CD4-positive, alpha-beta memory T cell (primary cell): ENCODE measurements at regions not wholly inside any gene's neighbourhood (a gene's known extent, or its start where the extent isn't known, plus 50 kb on each side); places are given as distances from the start of the nearest gene placed in this dataset.

Experiments
- CTCF ChIA-PET: fragments of 350-600 bp; sonication (Branson Sonifier 250); formaldehyde crosslinking; loops from one replicate; lab custom pipeline; 2021; ENCODE audit warnings: inconsistent platforms; ENCODE audit not compliant: partially characterized antibody; lab: Charles Lee
- POLR2A ChIA-PET: fragments of 350-600 bp; sonication (Branson Sonifier 250); formaldehyde crosslinking; loops from one replicate; lab custom pipeline; 2021; ENCODE audit not compliant: partially characterized antibody; lab: Charles Lee
- DNase-seq, 5 donors: peaks; one replicate each; pipeline versions ENCODE4 v3.0.0 to v3.0.0-alpha.2; 2020 to 2022; ENCODE audit warnings: mixed read lengths in 1 of 5
- H3K27ac ChIP-seq: one replicate; pipeline ENCODE4 v1.7.0; 2013; ENCODE audit warnings: low read depth, low read length
- H3K27me3 ChIP-seq: 2 replicates; pipeline ENCODE4 v1.7.0; 2013; ENCODE audit warnings: mild to moderate bottlenecking, low read length, moderate library complexity; ENCODE audit not compliant: insufficient read depth
- H3K36me3 ChIP-seq: 2 replicates; pipeline ENCODE4 v1.7.0; 2013; ENCODE audit warnings: mild to moderate bottlenecking, low read length, moderate library complexity; ENCODE audit not compliant: insufficient read depth
- H3K4me1 ChIP-seq: 2 replicates; pipeline ENCODE4 v1.7.0; 2013; ENCODE audit warnings: mild to moderate bottlenecking, low read length, moderate library complexity; ENCODE audit not compliant: insufficient read depth
- H3K4me3 ChIP-seq, 2 donors: one replicate each; pipeline ENCODE4 v1.7.0; 2013; ENCODE audit warnings: low read length in 2 of 2, mild to moderate bottlenecking in 1 of 2
- H3K9me3 ChIP-seq, 2 donors: one replicate each; pipeline ENCODE4 v1.7.0; 2013; ENCODE audit warnings: low read length in 2 of 2, control low read depth in 1 of 2; ENCODE audit not compliant: control insufficient read depth in 1 of 2
- H3K27ac Mint-ChIP-seq, 7 donors: one replicate each; pipeline ENCODE4 v1.8.0; 2020 to 2021; ENCODE audit warnings: mixed read lengths in 7 of 7, mild to moderate bottlenecking in 6 of 7, inconsistent platforms in 3 of 7, moderate library complexity in 3 of 7
- H3K27me3 Mint-ChIP-seq, 2 donors: one replicate each; pipeline ENCODE4 v1.8.0; 2020 to 2021; ENCODE audit warnings: mixed read lengths in 2 of 2
- H3K36me3 Mint-ChIP-seq, 2 donors: one replicate each; pipeline ENCODE4 v1.8.0; 2020 to 2021; ENCODE audit warnings: mixed read lengths in 2 of 2, inconsistent platforms in 1 of 2, mild to moderate bottlenecking in 1 of 2
- H3K4me1 Mint-ChIP-seq, 4 donors: one replicate each; pipeline ENCODE4 v1.8.0; 2020 to 2021; ENCODE audit warnings: mixed read lengths in 4 of 4, mild to moderate bottlenecking in 1 of 4
- H3K4me3 Mint-ChIP-seq, 8 donors: one replicate each; pipeline ENCODE4 v1.8.0; 2020 to 2021; ENCODE audit warnings: mixed read lengths in 8 of 8, mild to moderate bottlenecking in 7 of 8, moderate library complexity in 6 of 8, inconsistent platforms in 3 of 8
- H3K9me3 Mint-ChIP-seq, 8 donors: one replicate each; pipeline ENCODE4 v1.8.0; 2020 to 2021; ENCODE audit warnings: mixed read lengths in 8 of 8, mild to moderate bottlenecking in 5 of 8, inconsistent platforms in 3 of 8, moderate library complexity in 1 of 8
- intact Hi-C: fragments of 100-400 bp; cut with micrococcal nuclease; formaldehyde crosslinking; loops from one replicate; pipeline ENCODE4 v1.15.1; 2023

DNA sequence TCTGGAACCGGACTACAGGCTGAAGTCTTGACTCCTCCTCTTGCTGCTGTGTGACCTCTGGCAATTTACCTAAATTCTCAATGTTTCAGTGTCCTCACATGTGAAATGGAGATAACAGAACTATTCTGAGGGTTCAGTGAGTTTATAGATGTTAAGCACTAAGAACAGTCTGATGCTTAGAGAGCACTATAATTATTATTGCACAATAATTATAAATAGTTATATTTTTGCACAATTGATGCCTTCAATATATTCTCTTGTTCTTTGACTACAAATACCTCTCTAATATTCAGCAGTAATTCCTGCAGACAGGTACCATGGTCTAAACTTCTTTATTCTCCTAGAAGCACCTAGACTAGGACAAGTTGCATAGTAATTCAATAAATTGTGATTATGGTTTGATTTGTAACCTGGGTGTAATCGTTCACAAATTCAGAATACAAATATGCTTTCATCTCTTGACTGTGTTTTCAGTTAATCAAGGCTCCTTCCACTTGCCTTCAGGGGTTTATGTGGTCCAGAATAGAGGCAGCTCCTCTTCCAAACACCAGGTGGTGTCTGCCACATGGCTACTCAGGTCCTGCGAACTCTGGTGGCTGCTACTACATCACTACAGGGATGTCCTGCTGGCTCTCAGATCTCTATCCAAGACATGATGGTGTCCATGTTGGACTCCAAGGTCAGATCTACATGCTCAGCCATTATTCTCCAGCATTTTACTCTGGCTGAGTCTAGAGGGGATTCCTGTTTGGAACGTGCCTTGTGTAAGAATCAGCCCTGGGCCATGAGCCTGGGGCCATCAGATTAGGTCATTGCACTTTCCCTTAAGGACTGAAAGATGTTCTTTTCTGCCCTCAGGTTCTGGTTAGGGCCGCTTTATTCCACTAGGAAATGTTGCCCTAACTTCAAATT is 103.4 kb downstream of the QRFPR start:
- Mint-ChIP-seq H3K36me3 (no peaks in the 10 kb centered on the region), H3K9me3 (no peaks in the 10 kb centered on the region), H3K4me1 (peaks cover 5 to 7% (median 6%) of the 10 kb centered on the region in 4 donors), H3K27me3 (peaks cover 1 to 11% of the 10 kb centered on the region in 2 donors), H3K27ac (no peak overlapping the region), H3K4me3 (no peak overlapping the region)
- Histone ChIP-seq H3K36me3 (no peaks in the 10 kb centered on the region), H3K9me3 (no peaks in the 10 kb centered on the region), H3K4me3 (no peak overlapping the region), H3K4me1 (no peaks in the 10 kb centered on the region), H3K27me3 (no peaks in the 10 kb centered on the region), H3K27ac (no peak overlapping the region)
- POLR2A ChIA-PET = no interaction called here
- intact Hi-C loops = no loop called here
- DNase-seq = no peak
- CTCF ChIA-PET = no interaction called here

DNA sequence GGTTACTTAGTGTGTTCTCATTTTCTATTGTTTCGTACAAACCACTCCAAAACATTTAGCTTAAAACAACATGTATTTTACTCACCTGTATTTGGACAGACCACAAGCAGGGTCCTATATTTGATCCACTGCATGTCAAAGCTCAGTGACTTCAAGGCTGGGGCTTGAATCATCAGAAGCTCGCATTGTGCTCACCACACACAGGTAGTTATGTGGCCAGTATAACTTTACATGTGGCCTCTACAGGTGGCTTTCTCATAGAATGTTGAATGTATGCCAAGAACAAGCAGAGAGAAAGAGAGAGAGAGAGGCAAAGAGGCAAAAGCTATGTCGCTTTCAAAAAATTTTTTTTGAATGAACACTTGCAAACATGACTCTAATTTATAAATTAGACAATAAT is 107.6 kb downstream of the QRFPR start:
- ChIA-PET POLR2A (interaction anchor here (1.4 kb wide), 1 partner anchor 21 kb away, joined by 3 read pairs; no protein-coding TSS in a partner anchor), CTCF (interaction anchor here (1.0 to 1.6 kb wide), 4 partner anchors 19 to 95 kb away, joined by 3 to 12 read pairs (median 3); no protein-coding TSS in a partner anchor)
- no peaks in the 10 kb centered on the region for H3K36me3 Mint-ChIP-seq
- H3K4me3 ChIP-seq = no peak overlapping the region
- no peaks in the 10 kb centered on the region for H3K27me3 Mint-ChIP-seq
- no peaks in the 10 kb centered on the region for H3K9me3 Mint-ChIP-seq
- no peak overlapping the region for H3K27ac ChIP-seq
- H3K4me1 Mint-ChIP-seq = peaks cover 6 to 8% (median 7%) of the 10 kb centered on the region in 4 donors
- no peak overlapping the region for H3K4me3 Mint-ChIP-seq
- H3K27ac Mint-ChIP-seq = no peak overlapping the region
- no peak for DNase-seq
- H3K27me3 ChIP-seq = no peaks in the 10 kb centered on the region
- no peaks in the 10 kb centered on the region for H3K9me3 ChIP-seq
- H3K4me1 ChIP-seq = no peaks in the 10 kb centered on the region
- no peaks in the 10 kb centered on the region for H3K36me3 ChIP-seq
- intact Hi-C loops = no loop called here

DNA sequence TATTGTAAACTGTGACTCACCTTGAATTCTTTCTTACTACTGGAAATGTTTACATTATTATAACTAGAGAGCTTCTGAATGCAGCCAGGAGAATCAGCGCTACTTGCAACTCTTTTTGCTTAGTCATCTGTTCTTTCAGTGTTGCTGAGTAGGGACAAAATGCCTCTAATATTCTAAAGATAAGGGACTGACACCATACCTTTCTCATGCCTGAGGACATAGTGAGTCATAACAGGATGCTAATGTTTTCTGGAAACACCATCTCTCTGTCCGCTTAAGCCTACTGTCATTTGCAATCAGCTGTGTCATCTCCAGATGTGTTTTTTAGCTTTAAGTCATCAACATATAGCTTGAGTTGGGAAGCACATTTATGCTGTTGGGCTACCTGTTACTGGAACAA is 108.3 kb downstream of the QRFPR start:
- intact Hi-C loops = no loop called here
- ChIA-PET POLR2A (interaction anchor here (0.9 to 1.4 kb wide), 2 partner anchors 18 to 20 kb away, joined by 3 to 4 read pairs; no protein-coding TSS in a partner anchor), CTCF (interaction anchor here (1.0 to 1.6 kb wide), 4 partner anchors 18 to 94 kb away, joined by 3 to 12 read pairs (median 3); no protein-coding TSS in a partner anchor)

GRCh38 chr4:121270389-121270788 is 106.3 kb upstream of the TNIP3 start:
- Histone ChIP-seq H3K27ac (no peak overlapping the region), H3K4me1 (no peaks in the 10 kb centered on the region), H3K4me3 (no peak overlapping the region), H3K9me3 (no peaks in the 10 kb centered on the region), H3K27me3 (no peaks in the 10 kb centered on the region), H3K36me3 (no peaks in the 10 kb centered on the region)
- Mint-ChIP-seq H3K4me3 (no peak overlapping the region), H3K9me3 (no peaks in the 10 kb centered on the region), H3K27me3 (no peaks in the 10 kb centered on the region), H3K27ac (no peak overlapping the region), H3K36me3 (no peaks in the 10 kb centered on the region), H3K4me1 (peaks cover 6 to 8% (median 7%) of the 10 kb centered on the region in 4 donors)
- CTCF ChIA-PET = no interaction called here
- intact Hi-C loops = no loop called here
- DNase-seq = no peak
- POLR2A ChIA-PET = no interaction called here

More for the DNA sequence above, 108.3 kb downstream of the QRFPR start:
- Mint-ChIP-seq H3K27me3 (no peaks in the 10 kb centered on the region), H3K36me3 (no peaks in the 10 kb centered on the region), H3K4me1 (peaks cover 6 to 8% (median 7%) of the 10 kb centered on the region in 4 donors), H3K4me3 (no peak overlapping the region), H3K9me3 (no peaks in the 10 kb centered on the region), H3K27ac (no peak overlapping the region)
- Histone ChIP-seq H3K4me3 (no peak overlapping the region), H3K4me1 (no peaks in the 10 kb centered on the region), H3K9me3 (no peaks in the 10 kb centered on the region), H3K27ac (no peak overlapping the region), H3K36me3 (no peaks in the 10 kb centered on the region), H3K27me3 (no peaks in the 10 kb centered on the region)
- no peak for DNase-seq

- Mint-ChIP-seq H3K36me3 (no peaks in the 10 kb centered on the region), H3K27me3 (no peaks in the 10 kb centered on the region), H3K9me3 (peaks cover 0 to 1% (median 0%) of the 10 kb centered on the region in 8 donors), H3K4me1 (peaks cover 6 to 8% (median 7%) of the 10 kb centered on the region in 4 donors), H3K4me3 (no peak overlapping the region), H3K27ac (no peak overlapping the region)
- Histone ChIP-seq H3K27me3 (no peaks in the 10 kb centered on the region), H3K36me3 (no peaks in the 10 kb centered on the region), H3K4me3 (no peak overlapping the region), H3K9me3 (no peaks in the 10 kb centered on the region), H3K27ac (no peak overlapping the region), H3K4me1 (no peaks in the 10 kb centered on the region)
- POLR2A ChIA-PET = interaction anchor here (0.7 kb wide), 1 partner anchor 18 kb away, joined by 3 read pairs; no protein-coding TSS in a partner anchor
- no peak for DNase-seq
- intact Hi-C loops = no loop called here
- CTCF ChIA-PET = interaction anchor here (1.0 to 1.1 kb wide), 2 partner anchors 17 to 39 kb away, joined by 3 read pairs; no protein-coding TSS in a partner anchor
Observed at GRCh38 chr4:121269001-121269400, 104.9 kb upstream of the TNIP3 start.

GRCh38 chr4:121266982-121267381 is 102.9 kb upstream of the TNIP3 start:
- no peak overlapping the region for H3K27ac ChIP-seq
- no peak overlapping the region for H3K27ac Mint-ChIP-seq
- no peak overlapping the region for H3K4me3 Mint-ChIP-seq
- no peaks in the 10 kb centered on the region for H3K4me1 ChIP-seq
- intact Hi-C loops = no loop called here
- no peaks in the 10 kb centered on the region for H3K27me3 ChIP-seq
- H3K27me3 Mint-ChIP-seq = no peaks in the 10 kb centered on the region
- H3K36me3 Mint-ChIP-seq = no peaks in the 10 kb centered on the region
- peaks cover 0 to 2% (median 0%) of the 10 kb centered on the region in 4 donors for H3K4me1 Mint-ChIP-seq
- no peak overlapping the region for H3K4me3 ChIP-seq
- H3K36me3 ChIP-seq = no peaks in the 10 kb centered on the region
- H3K9me3 ChIP-seq = no peaks in the 10 kb centered on the region
- DNase-seq = no peak
- ChIA-PET POLR2A (no interaction called here), CTCF (no interaction called here)
- peaks cover 0 to 1% (median 0%) of the 10 kb centered on the region in 8 donors for H3K9me3 Mint-ChIP-seq

DNA sequence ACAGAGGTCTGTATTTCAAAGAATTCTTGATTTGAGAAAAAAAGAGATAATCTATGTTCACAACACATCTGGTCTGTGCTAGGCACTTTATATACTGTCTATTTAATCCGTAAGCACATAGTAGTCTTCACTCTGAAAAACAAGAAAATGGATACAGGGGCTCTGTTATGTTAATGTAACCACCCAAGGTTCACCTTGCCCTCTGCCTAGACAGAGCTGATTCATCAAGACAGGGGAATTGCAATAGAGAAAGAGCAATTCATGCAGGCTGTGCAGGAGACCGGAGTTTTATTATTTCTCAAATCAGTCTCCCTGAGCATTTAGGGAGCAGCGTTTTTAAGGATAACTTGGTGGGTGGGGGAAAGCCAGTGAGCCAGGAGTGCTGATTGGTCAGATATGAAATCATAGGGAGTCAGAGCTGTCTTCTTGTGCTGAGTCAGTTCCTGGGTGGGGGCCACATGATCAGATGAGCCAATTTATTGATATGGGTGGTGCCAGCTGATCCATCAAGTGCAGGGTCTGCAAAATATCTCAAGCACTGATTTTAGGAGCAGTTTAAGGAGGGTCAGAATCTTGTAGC is 92.9 kb upstream of the TNIP3 start:
- Mint-ChIP-seq H3K4me3 (peak overlapping the region in 3 of 8 donors; percentile 69 to 81 (median 71)), H3K27me3 (no peaks in the 10 kb centered on the region), H3K36me3 (no peaks in the 10 kb centered on the region), H3K27ac (peak overlapping the region; percentile 20 to 90 (median 63)), H3K9me3 (no peaks in the 10 kb centered on the region), H3K4me1 (peaks cover 37 to 56% (median 45%) of the 10 kb centered on the region in 4 donors)
- ChIA-PET CTCF (interaction anchor here (1.2 to 13.2 kb wide), 2 partner anchors 9 to 67 kb away, joined by 3 to 203 read pairs; no protein-coding TSS in a partner anchor), POLR2A (no interaction called here)
- peaks cover 48% of the 10 kb centered on the region for H3K4me1 ChIP-seq
- no peaks in the 10 kb centered on the region for H3K9me3 ChIP-seq
- no peaks in the 10 kb centered on the region for H3K27me3 ChIP-seq
- DNase-seq = no peak
- H3K4me3 ChIP-seq = no peak overlapping the region
- intact Hi-C loops = loop anchor here (2.0 kb wide), 1 partner anchor 50 kb away; no protein-coding TSS in a partner anchor
- no peaks in the 10 kb centered on the region for H3K36me3 ChIP-seq
- no peak overlapping the region for H3K27ac ChIP-seq
